PC-9 (cell line): ENCODE measurements at regions not wholly inside any gene's neighbourhood (a gene's known extent, or its start where the extent isn't known, plus 50 kb on each side); places are given as distances from the start of the nearest gene placed in this dataset.

ENCODE experiments used
- CTCF ChIP-seq: fragments of 200-600 bp; sonication (generic); conservative IDR thresholded peaks from 2 replicates; pipeline ENCODE4 v1.6.1; 2017; ENCODE audit warnings: mixed run types, antibody characterized with exemption, mild to moderate bottlenecking, moderate library complexity
- EZH2 ChIP-seq: fragments of 200-600 bp; sonication (generic); IDR thresholded peaks from 2 replicates; pipeline ENCODE4 v1.8.0; 2017; ENCODE audit warnings: antibody characterized with exemption, low read depth

GRCh38 chr2:65625982-65626381 is 193.6 kb upstream of the SPRED2 start:
- TF ChIP-seq CTCF, result no peak
- no peak for TF ChIP-seq EZH2
